ENCODE measurements at regions not wholly inside any gene's neighbourhood (a gene's known extent, or its start where the extent isn't known, plus 50 kb on each side); places are given as distances from the start of the nearest gene placed in this dataset.

DNA sequence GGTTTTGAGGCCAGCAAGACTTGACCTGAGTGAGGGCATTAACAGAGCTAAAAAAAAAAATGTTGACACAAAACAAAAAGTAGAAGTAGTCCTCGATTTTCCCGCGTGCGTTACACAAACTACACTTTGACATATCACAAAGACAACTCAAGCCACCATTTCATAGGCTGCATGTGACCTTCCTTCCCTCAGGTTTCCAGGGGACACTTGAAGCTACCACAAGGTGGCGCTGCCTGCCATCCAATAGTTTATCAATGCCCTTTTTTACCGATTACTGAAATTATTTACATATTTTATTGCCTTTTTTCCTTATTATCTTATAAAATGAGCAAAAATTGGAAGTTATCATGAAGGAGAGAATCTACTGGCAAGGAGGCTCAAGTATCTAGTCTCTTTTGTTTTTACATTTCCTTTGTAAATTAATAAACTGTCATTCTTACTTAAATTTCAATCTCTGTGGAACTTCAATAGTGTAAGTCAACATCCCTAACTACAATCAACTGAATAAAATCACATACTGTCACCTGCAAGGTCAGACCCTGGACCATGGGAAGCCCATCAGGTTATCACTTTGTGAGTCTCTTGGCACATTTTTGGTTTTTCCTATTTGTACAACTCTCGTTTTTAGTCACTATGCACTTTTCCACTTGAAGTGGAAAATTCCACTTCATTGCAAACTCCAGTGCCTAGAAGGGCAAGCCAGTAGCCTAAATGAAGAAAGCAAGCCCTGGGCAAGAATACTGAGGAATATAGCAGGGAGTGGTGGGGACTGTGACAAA, 84.6 kb upstream of the CPSF6 start:
- DNase-seq, result peak; percentile 68 to 70 (median 69)
- Histone ChIP-seq H3K4me3 (no peak overlapping the region), H3K27ac (ENCODE audit: low read depth in 1 of 2, low read length in 1 of 2) (no peak overlapping the region), H3K9ac (ENCODE audit: insufficient read depth in 1 of 2, low read length in 2 of 2) (no peak overlapping the region), H3K36me3 (ENCODE audit: control insufficient read depth in 4 of 4, insufficient read depth in 4 of 4, low read length in 4 of 4) (no peaks in the 10 kb centered on the region), H3K27me3 (ENCODE audit: control insufficient read depth in 3 of 3, insufficient read depth in 3 of 3, low read length in 2 of 3) (no peaks in the 10 kb centered on the region), H3K9me3 (ENCODE audit: control insufficient read depth in 4 of 4, insufficient read depth in 3 of 4, low read length in 3 of 4) (no peaks in the 10 kb centered on the region), H3K4me1 (ENCODE audit: control insufficient read depth in 5 of 5, insufficient read depth in 5 of 5, low read length in 5 of 5) (no peaks in the 10 kb centered on the region)
- WGBS, 2 donors, result 7 to 13% methylated on average over 7 of the region's 7 CpGs
- TF ChIP-seq, protein P1, sequence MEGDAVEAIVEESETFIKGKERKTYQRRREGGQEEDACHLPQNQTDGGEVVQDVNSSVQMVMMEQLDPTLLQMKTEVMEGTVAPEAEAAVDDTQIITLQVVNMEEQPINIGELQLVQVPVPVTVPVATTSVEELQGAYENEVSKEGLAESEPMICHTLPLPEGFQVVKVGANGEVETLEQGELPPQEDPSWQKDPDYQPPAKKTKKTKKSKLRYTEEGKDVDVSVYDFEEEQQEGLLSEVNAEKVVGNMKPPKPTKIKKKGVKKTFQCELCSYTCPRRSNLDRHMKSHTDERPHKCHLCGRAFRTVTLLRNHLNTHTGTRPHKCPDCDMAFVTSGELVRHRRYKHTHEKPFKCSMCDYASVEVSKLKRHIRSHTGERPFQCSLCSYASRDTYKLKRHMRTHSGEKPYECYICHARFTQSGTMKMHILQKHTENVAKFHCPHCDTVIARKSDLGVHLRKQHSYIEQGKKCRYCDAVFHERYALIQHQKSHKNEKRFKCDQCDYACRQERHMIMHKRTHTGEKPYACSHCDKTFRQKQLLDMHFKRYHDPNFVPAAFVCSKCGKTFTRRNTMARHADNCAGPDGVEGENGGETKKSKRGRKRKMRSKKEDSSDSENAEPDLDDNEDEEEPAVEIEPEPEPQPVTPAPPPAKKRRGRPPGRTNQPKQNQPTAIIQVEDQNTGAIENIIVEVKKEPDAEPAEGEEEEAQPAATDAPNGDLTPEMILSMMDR (IDR thresholded peaks at IDR 0.05; ENCODE audit: control extremely low read depth, extremely low read depth), result peak; percentile 80
- no peak for ATAC-seq (ENCODE audit: insufficient read depth, low FRiP score)

DNA sequence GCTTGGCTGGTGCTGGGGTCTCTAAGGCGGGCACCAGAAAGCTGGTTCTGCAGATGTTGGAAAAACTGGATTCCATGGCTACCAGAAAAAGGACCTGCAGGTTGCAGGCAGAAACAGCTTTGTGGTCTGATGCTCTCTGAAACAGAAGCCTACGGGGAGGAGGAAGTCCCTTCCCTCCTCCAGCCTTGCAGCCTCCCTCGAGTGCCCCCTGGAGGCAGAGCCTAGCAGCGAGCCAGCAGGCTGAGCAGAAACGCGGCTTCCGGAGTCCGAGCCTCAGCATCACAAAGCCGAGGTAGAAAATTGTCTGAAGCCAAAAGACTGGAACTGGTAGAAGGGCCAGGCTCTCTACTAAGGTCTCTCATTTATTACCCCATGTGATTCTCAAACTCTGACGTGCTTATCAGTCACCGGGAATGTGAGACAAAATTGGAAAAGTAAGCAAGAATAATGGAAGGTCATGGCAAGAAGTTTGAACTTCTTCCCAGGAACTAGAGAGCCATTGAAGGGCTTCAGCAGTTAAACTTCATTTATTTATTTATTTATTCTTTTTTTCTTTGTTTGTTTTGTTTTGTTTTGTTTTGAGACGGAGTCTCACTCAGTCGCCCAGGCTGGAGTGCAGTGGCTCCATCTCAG, 82.2 kb upstream of the CPSF6 start:
- Histone ChIP-seq H3K4me3 (no peak overlapping the region), H3K4me1 (ENCODE audit: control insufficient read depth in 5 of 5, insufficient read depth in 5 of 5, low read length in 5 of 5) (no peaks in the 10 kb centered on the region), H3K9ac (ENCODE audit: insufficient read depth in 1 of 2, low read length in 2 of 2) (no peak overlapping the region), H3K27me3 (ENCODE audit: control insufficient read depth in 3 of 3, insufficient read depth in 3 of 3, low read length in 2 of 3) (no peaks in the 10 kb centered on the region), H3K9me3 (ENCODE audit: control insufficient read depth in 4 of 4, insufficient read depth in 3 of 4, low read length in 3 of 4) (no peaks in the 10 kb centered on the region), H3K36me3 (ENCODE audit: control insufficient read depth in 4 of 4, insufficient read depth in 4 of 4, low read length in 4 of 4) (no peaks in the 10 kb centered on the region), H3K27ac (ENCODE audit: low read depth in 1 of 2, low read length in 1 of 2) (no peak overlapping the region)
- WGBS, 2 donors, result 16 to 17% methylated on average over 13 of the region's 13 CpGs
- peak; percentile 89 for ATAC-seq (ENCODE audit: insufficient read depth, low FRiP score)
- TF ChIP-seq, protein P1 (IDR thresholded peaks at IDR 0.05; ENCODE audit: control extremely low read depth, extremely low read depth), result peak; percentile 77
- peak; percentile 82 to 85 (median 84) for DNase-seq

DNA sequence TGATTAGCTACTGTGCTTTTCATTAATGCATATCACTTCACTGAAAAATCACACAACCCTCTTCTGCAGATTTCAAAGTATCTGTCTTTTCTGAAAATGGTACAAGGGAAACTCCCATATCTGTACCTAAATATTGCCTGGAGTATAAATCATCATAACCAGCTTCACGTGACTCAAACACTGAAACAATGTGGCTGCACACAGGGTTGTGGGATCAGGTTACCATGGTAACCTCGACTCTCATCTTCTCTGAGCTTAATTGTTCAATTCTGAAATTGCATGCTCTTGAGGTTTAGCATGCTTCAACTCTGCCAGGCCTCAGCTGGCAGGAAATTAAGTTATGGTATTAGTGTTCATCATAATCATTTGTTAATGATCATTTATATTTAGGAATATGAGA, 77.5 kb upstream of the CPSF6 start:
- no peak overlapping the region for H3K9ac ChIP-seq (ENCODE audit: insufficient read depth in 1 of 2, low read length in 2 of 2)
- no peak for ATAC-seq (ENCODE audit: insufficient read depth, low FRiP score)
- 43 to 51% methylated on average over 2 of the region's 2 CpGs for WGBS, 2 donors

More for the DNA sequence above, 77.5 kb upstream of the CPSF6 start:
- no peak for DNase-seq
- Histone ChIP-seq H3K27me3 (ENCODE audit: control insufficient read depth in 3 of 3, insufficient read depth in 3 of 3, low read length in 2 of 3) (no peaks in the 10 kb centered on the region), H3K4me1 (ENCODE audit: control insufficient read depth in 5 of 5, insufficient read depth in 5 of 5, low read length in 5 of 5) (no peaks in the 10 kb centered on the region), H3K9me3 (ENCODE audit: control insufficient read depth in 4 of 4, insufficient read depth in 3 of 4, low read length in 3 of 4) (no peaks in the 10 kb centered on the region), H3K36me3 (ENCODE audit: control insufficient read depth in 4 of 4, insufficient read depth in 4 of 4, low read length in 4 of 4) (no peaks in the 10 kb centered on the region), H3K27ac (ENCODE audit: low read depth in 1 of 2, low read length in 1 of 2) (no peak overlapping the region), H3K4me3 (no peak overlapping the region)
- TF ChIP-seq, protein P1 (IDR thresholded peaks at IDR 0.05; ENCODE audit: control extremely low read depth, extremely low read depth), result no peak
